Cardiac fibroblast (primary cell): ENCODE measurements at regions not wholly inside any gene's neighbourhood (a gene's known extent, or its start where the extent isn't known, plus 50 kb on each side); places are given as distances from the start of the nearest gene placed in this dataset.

ENCODE experiments used
- DNase-seq, 2 donors: peaks; one replicate each; pipeline versions ENCODE4 v3.0.0 to v3.0.0-alpha.2; 2010; ENCODE audit warnings: low read depth in 2 of 2
- H3K4me3 ChIP-seq, 2 donors: replicated peaks in 1 of 2; 1 replicate in 1 of 2; 2 replicates in 1 of 2; pipeline ENCODE4 v1.5.1; 2011; ENCODE audit warnings: low read depth in 2 of 2, low read length in 2 of 2, mild to moderate bottlenecking in 2 of 2, moderate library complexity in 1 of 2
- CTCF ChIP-seq: IDR thresholded peaks from one replicate; pipeline ENCODE4 v1.5.1; 2011; ENCODE audit warnings: low read depth, mild to moderate bottlenecking, low read length, inconsistent platforms

GRCh38 chr12:124240493-124240892 lies 54.4 kb upstream of the RFLNA start:
- peak in 1 of 2 donors; percentile 20 for DNase-seq
- TF ChIP-seq CTCF: no peak
- H3K4me3 ChIP-seq: no peak overlapping the region

GRCh38 chr12:124241776-124242528 lies 52.9 kb upstream of the RFLNA start:
- TF ChIP-seq CTCF: no peak
- no peak for DNase-seq
- H3K4me3 ChIP-seq: no peak overlapping the region

GRCh38 chr12:124242529-124243065 lies 52.3 kb upstream of the RFLNA start:
- no peak for TF ChIP-seq CTCF
- DNase-seq: no peak
- H3K4me3 ChIP-seq: no peak overlapping the region

GRCh38 chr12:124243936-124244335 lies 51.0 kb upstream of the RFLNA start:
- no peak for DNase-seq
- H3K4me3 ChIP-seq: no peak overlapping the region
- TF ChIP-seq CTCF: no peak
